GM18519 (cell line): ENCODE measurements at regions not wholly inside any gene's neighbourhood (a gene's known extent, or its start where the extent isn't known, plus 50 kb on each side); places are given as distances from the start of the nearest gene placed in this dataset.
A peak's percentile ranks its signal among the peaks of the same experiment; 100 is the strongest.

Source experiments
- ATAC-seq: cut with Tn5 transposase; IDR thresholded peaks from one replicate; pipeline ENCODE4 v1.9.1; 2021; ENCODE audit warnings: mild to moderate bottlenecking, moderate library complexity; ENCODE audit not compliant: unreplicated experiment, low FRiP score

DNA sequence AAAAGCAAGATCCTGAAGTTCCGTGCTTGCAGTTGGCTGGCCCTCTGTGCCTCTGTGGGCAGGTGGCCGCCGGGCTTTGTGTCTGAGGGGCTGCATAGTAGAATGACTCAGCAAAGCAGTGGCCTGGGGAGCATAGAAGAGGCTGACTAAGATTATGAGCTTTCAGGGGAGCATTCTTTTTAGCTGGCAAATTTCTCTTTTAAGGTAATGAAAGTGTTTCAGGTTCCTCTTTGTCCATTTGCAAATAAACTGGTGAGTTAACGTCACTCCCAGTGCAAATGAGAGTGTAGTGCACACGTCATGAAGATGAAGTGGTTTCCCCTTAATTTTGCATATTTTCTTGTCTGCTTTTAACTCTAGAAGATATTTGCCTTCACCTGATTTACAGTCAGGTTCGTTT lies 98.6 kb downstream of the BCL2L11 start:
- peak; percentile 83 for ATAC-seq

DNA sequence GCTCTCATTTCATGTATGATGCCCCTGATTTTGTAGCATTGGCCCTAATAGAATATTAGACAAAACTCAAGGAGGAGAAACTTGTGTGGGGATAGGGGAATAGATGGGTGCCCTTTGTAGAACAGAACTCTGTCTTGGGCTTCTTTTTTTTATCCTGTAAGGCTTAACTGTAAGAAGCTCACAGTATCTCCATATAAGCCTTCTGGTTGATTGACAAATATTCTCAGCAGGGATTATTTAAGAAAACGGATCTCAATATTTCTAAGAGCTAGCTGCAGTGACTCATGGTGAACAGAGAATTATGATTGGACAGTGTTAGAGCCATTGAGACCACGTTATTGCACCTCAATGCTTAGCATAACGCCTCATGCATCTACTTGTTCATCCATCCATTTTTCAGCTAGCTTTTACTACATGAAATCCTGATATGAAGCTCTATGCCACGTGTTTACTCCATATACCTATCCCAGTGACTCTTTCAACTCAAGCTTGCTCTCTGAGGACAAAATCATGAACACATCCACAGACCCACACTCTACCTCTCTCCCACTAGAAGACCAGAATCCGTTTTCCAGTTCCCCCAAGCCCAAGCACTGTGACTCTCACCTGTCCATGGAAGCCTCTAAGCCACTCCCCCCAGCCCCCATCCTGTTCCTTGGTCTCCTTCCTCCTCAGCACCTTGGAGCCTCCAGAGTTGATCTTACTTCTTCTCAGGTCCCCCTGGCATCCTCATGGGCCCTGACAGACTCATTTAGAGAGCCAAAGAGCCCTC lies 99.2 kb downstream of the BCL2L11 start:
- no peak for ATAC-seq

DNA sequence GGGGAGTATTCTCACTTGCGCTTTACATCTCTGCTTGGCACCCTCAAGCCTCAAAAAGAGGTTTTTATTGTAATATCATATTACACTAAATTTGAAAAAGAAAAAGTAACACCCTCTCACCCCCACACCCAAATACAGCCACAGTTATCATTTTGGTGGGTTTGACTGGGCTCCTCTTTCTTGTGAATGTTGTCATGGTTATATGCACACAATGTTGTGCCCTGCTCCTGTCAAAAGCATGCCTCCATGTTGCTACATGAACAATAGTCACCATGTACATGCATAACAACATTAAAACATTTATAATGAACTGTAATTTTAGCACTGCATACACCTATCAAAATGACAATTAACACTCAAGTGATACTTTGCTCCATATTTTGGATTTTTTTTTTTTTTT lies 100.2 kb downstream of the BCL2L11 start:
- no peak for ATAC-seq

DNA sequence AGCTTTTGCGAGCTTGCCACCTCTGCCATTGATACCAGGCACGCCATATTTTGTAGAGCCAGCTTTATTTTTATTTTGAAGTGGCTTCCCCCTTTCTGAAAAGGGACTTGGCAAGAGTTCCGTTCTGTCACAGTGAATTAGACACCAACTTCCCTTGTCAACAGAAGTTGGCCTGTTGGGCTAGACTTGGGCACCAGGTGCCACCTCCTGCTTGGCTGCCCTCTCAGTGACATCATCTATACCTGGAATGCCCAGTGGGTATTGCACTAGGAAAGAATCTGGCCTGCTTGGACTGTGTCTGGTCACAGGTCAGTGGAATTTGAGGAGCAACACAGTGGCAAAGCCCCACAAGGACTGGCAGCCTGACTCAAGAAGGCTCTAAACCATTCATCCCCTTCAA lies 101.0 kb downstream of the BCL2L11 start:
- no peak for ATAC-seq

DNA sequence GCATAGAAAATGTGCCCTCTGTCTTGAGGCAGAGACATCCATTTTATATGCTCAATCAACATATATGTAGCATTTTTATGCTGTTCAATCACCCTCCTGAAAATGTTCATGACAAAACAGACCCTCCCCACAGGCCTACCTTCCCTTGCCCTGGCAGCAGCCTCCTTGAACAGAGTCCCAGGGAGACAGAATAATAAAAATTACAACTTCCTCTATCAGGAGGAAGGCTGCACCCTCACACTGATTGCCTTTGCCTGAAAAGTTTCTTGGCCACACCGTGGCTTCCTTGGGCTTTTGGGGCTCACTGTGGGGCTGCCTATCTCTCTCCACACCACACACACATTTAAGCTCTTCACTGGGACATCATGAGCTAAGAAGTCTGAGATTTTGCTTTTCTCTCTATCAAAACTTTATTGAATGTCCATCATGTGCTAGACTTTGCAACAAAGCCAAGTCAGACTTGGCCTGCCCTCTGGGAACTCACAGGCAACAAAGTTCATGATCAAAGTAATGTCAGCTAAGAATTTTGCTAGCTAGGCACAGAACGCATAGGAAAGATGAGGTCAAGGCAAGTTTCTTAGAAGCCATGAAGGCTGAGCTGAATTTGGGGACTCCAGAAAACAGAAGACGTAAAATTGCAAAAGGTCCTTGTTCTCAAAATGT lies 101.6 kb downstream of the BCL2L11 start:
- no peak for ATAC-seq

DNA sequence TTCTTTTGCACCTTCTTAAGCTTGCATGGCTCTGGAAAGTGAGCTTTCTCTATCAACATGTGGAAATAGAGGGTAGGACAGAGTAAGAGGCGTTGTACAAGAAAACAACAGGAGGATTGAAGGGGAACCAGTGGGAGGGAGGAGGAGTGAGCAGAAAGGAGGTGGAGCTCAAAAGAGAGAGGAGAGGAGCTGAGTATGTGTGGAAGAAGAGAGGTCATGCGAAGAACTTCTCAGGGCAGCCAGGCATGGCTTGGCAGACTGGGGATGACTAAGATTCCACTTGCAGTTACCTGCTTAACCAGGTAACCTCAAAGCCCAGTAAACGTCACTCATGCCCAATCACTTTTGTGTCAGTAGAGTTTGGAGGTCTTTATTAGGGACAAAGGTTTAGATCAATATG lies 105.1 kb downstream of the BCL2L11 start:
- ATAC-seq, result no peak

DNA sequence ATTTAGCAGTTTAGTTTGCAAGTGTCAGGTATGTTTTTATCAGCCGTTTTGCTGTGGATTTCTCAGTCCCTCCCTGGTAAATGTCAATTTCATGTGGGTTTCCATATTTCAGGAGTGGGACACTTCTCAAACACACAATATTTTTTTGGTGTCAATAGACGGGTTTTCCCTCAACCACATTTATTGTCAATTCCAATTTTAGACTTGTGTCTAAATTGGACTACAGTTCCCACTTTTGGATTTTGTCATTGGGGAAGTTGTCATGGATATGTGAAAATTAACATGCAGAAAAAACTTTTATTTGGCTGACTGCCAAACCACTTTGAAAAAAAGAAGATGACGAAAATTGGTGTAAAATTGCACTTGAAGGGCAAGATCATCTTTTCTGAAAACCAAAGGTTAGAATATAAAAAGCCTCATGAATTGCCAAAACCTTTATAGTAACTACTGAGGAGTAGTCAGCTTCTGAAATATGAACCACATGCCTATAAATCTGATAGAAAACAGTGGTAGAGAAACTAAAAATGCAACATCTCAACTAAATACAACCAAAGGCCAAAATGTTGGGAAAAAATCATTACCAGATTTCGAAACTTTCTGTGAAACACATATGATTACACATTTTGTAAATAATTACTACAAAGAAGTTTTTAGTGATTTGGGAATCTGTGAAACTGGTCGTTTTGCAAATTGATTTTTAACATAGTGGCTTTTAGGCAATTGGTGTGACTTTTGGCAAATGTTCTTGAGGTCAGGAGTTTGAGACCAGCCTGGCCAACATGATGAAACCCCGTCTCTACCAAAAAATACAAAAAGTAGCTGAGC lies 106.4 kb downstream of the BCL2L11 start:
- ATAC-seq, result no peak

DNA sequence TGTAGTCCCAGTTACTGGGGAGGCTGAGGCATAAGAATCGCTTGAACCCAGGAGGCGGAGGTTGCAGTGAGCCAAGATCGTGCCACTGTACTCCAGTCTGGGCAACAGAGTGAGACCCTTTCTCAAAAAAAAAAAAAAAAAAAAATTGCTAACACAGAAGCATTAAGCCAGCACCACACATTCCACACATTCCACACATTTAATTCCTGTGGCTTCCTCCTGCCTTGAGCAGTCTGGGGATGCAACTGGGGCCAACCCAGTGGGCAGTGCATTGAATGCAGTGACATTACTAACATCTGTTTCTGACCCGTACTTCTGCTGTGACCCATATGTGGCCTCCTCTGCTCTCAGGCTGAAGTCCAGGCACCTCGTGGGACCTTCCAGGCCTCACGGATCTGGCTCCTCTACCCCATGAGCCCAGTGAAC lies 107.0 kb downstream of the BCL2L11 start:
- ATAC-seq, result no peak

DNA sequence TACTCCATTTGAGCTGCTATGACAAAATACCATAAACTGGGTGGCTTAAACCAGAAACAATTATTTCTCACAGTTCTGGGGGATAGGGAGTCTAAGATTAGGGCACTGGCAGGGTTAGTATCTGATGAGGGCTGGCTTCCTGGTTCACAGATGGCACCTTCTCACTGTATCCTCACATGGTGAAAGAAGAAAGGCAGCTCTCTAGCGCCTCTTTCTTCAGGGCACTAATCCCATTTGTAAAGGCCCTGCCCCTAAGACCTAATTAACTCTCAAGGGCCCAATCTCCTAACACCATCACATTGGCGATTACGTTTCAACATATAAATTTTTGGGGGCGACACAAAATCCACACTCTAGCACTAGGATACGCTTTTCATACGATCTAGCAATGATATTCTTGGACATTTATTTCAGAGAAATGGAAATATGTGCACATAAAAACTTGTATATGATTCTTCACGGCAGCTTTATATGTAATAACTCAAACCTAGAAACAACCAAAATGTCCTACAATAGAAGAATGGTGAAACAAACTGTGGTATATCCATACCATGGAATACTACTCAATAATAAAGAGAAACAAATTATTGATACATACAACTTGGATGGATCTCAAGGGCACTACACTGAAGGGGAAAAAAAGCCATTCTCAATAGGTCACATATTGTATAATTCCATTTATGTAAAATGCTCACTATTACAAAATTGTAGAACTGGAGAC lies 111.0 kb downstream of the BCL2L11 start:
- ATAC-seq, result no peak

DNA sequence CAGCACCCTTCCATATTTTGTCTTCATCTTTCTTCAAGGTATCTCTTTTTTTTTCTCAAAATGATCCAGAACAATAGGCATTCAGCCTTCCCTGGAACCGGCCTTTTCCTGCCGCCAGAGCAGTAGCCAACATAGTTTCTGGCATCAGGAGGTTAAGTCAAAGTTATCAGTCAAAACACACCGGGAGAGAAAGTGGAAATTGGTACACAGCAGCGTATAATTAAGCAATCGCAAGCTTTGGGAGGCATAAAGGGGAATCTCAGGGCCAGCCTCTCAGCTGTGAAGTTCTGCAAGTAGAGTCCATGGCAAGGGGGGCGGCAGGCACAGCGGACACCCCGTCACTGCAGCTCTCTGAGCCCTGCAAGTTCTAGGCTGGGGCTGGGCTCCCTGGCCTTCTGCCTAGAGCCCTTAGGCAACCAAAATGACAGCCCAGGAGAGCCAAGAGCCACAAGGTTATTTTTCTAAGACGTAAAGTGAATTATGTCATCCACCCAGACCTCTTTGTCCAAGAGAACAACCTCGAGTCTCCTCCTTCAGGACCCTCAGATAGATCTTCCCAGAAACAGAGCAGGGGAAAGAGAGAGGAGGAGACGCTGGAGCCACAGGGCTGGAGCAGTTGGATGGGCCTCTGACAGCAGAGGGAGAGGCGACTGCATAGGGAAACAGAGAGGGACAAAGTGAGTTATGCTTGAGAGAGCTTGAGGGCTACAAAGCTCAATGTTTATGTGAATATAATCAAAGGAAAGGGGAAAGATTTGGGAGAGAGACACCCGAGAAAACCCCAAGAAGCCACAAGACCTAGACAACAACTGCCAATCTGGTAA lies 114.7 kb downstream of the BCL2L11 start:
- no peak for ATAC-seq

DNA sequence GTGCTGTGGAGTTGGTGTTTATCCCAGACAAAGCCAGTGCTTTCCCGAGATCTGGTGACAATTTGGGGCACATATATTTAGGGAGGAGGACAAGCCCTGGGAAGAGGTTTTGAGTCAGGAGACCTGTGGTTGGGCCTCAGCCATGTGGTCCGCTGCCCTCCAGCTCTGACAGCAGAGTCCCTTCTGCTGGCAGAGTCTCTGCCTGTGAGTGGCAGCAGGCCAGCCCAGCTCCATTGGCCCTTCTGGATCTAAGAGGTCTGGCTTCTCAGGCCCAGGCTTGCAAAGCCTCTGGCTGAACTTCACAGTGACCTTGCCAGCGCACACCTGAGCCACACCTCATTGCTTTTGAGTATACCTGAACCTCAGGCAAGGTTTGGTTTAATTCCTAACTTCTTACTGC lies 115.3 kb downstream of the BCL2L11 start:
- ATAC-seq, result no peak

DNA sequence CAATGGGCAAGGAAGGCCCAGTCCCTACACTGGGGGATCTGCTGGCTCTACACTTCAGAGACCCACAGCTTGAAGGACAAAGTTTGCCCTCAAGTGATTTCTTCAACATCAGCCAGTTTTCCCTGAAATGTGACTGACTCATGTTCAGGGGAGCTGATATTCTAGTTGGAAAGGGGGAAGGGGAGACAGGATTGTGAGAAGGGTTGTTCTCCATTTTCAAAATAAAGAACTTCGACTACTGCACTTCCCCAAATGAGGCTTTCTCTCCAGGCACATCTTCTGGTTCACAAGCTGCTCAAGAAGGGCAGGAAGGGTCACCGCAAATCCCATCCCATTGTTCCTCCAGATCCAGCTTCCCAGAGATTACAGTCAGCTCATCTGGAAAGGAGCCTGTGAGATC lies 117.6 kb downstream of the BCL2L11 start:
- no peak for ATAC-seq

DNA sequence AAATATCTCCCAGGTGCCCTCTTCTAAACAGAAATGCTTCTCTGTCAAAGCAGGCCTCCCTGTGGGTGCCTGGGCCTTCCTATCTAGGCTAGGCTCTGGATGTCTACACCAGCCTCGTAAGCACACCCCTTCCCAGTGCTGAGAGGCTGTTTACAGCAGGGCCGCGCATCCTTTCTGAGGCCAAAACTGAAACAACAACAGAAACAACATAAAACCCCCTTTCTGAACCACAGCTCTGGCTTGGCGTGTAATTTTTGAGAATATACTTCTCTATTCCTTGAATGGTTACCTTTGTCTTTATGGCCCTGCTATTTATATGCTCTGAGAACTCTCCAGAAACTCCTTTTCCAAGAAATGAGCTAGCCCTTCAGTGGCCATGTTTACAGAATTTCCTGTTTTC lies 118.4 kb downstream of the BCL2L11 start:
- ATAC-seq, result peak; percentile 84

DNA sequence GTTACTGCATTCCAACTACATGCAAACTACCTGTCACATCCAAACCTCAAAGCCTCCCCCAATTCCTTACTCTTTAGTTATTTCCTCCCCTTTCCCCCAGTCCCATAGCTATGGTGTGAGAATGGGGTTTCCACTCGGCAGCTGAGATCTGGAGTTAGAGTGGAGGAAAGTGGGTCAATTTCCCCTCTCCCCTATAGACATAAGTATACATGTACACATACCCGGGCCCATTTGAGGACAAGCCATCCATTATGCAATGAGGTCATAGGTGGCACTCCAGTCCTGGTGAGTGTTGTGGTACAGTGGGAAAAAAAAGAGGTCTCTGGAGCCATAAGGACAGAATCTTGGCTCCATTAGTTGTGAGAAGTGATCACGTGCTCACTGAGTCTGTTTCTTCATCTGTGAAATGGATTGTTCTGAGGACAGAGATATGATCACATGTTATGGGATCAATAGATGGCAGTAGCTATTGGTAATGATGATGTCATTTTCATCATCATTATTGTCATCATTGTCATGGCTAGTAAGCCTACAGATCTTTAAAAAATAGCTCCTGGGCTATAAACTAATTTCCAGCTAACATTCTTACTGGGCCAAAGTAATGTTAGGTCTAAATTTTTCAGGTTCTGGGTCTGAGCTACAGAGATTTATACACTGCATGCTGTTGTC lies 119.0 kb downstream of the BCL2L11 start:
- no peak for ATAC-seq

DNA sequence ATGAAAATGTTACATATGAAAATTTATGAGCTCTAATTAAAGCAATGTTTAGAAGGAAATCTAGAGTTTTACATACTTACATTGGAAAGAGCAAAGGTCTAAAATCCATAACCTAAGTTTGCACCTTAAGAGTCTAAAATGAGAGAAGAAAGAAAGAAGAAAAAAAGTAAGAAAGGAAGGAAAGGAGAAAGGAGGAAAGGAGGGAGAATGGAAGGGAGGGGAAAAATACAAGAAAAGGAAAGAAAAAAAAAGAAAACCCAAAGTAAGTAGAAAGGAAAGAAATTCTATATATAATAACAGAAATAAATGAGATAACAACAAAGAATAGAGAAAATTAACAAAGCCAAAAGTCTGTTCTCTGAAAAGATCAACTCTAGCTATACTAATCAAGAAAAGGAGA lies 122.6 kb downstream of the BCL2L11 start:
- ATAC-seq, result no peak

DNA sequence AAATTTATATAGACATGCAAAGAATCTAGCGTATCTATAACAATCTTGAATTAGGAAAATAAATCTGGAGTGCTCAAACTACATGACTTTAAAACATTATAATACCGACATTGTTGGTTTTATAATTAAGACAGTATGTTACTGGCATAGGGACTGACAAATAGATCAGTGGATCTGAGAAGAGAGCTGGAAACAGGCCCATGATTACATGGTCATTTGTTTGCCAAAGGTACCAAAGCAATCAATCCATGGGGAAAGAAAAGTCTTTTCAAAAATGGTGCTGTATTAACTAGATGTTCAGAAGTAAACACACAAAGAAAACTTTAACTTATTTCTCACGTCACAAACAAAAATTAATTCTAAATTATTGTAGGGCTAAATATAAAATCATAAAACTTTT lies 124.2 kb downstream of the BCL2L11 start:
- ATAC-seq, result no peak

DNA sequence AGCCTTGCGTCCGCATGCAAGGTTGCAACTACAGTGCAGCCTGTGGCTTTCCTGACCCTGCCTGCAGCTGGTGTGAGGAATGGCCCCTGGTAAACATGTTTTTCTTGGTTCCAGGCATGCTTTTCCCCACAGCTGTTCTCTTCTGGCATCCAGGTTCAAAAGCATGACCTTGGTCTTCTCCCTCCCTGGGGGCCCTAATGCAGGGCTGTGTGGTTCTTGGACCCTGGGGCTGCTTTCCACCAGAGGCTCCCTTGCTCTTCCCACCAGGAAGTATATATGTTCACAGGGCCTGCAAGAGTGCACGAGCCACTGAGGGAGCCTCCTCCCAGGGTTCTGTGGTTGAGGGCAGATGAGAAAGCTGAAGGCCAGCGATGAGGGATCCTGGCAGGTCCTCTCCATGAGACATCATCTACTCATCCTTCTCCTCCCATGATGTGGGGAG lies 125.9 kb downstream of the BCL2L11 start:
- ATAC-seq, result no peak

DNA sequence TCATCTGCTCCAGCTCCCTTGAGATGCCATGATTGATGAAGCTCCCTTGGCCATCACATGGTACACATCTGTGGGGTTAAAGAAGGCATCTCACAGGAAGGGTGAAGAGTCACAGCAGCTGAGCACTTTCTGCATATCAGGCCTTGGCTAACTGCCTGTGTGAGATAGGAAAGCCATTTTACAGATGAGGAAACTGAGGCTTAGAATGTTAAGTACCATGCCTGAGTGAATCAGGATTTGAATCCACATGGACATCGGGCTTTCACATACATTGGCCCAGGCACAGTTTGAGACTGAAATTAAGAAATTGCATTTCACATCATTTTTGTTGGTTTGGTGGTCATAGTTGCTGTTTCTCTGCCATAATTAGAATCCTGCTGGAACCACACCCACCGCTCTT lies 126.8 kb downstream of the BCL2L11 start:
- ATAC-seq, result no peak

DNA sequence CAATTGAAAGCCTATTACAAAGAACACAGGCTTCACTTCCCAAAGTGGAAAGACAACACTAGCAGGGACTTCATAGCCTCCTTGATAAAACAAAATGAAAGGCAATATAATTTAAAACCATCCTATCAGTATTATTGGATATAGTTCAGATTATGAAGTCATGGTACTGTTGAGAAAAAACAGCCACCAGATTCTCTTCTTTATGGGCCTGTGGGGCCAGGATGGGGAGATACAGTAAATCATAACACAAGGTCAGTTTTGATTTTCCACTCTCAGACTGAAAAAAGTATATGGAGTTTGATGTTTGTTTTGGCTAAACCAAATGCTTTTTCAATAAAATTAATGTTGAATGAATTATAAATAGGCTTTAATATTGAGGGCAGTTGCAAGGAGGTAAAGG lies 129.1 kb downstream of the BCL2L11 start:
- ATAC-seq, result no peak
